RCC 7860 (cell line): ENCODE measurements at regions not wholly inside any gene's neighbourhood (a gene's known extent, or its start where the extent isn't known, plus 50 kb on each side); places are given as distances from the start of the nearest gene placed in this dataset.
A peak's percentile ranks its signal among the peaks of the same experiment; 100 is the strongest.

Source experiments
- DNase-seq: peaks from one replicate; pipeline ENCODE4 v3.0.0-alpha.2; 2015; ENCODE audit warnings: low spot score
- FAIRE-seq: peaks from 2 replicates; lab custom pipeline; 2012; peaks lifted over from hg19 to GRCh38; lab: Jason Lieb, UNC

DNA sequence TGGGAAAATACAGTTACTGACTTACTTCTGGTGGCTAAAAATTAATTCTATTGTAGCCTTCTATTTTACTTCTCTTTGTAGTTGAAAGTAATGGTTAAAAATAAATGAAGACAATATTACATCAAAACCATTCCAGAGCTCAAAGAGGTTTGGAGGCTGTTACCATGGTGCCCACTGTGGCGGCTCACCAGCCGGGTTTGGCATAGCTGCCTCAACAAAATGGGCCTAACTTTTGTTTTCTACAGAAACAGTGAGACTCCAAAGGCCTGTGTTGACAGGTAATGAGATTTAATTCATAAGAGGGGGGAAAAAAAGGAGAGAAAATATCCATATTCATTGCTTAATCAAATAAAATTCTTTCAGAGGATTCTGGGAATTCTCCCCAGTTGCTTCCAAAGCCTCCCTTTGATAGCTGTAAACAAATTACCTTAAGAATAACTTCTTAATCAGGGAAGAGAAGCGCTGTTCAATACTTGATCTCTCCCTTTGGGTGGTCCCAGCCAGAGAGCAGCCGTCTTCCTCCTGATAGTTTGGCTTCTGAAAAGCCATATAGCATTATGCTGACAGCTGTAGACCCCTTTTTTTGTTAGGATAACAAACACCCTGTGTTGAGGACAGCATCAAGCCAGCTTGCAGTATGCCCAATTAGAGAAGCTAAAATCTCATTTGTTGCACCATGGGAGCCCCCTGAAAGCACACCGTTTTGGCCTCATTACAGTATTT is 266.8 kb downstream of the NEDD1 start:
- FAIRE-seq (no peak), DNase-seq (no peak)

DNA sequence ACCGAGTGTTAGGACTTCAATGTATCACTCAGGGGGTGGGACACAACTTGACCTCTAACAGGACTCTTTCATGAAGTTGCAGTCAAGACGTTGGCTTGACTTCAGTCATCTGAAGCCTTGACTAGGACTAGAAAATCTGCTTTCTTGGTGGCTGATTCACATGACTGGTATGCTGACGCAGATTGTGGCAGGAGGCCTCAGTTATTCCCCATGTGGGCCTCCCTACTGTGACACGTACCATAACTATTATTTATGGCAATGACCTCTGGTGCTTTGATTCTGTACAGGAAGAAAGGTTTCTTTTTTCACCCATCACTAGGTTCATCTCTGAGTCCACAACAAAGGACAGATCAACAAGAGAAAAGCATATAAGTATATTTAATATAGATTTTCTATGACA is 270.4 kb downstream of the NEDD1 start:
- DNase-seq (peak; percentile 78), FAIRE-seq (no peak)

DNA sequence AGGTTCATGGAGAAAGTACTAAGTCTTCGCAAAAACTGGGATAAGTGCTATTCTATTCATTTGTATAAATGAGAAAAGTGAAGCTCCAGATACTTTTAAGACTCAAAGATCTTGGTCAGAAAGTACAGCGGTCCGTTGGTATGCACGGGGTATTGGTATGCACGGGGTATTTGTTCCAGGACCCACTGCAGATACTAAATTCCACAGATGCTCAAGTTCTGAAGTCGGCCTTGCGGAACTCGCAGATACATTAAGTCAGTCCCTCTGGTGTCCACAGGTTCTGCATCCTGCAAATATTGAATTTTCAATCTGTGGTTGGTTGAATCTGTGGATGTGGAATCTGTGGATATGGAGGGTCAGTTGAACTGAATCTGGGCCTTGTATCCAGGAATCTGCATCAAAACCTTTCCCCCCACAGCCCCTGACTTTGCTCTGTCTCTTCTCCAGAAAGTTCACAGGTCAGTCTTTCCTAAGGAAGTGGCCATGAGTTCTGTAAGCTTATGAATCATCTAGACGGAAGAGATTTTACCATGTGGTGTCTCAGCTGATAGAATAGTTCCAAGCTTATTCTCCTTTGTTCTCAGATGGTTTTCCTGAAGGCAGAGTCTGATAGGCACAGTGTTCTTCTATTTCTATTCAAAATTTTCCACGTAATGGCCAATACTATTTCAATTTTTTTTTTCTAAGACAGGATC is 274.7 kb downstream of the NEDD1 start:
- DNase-seq = peak; percentile 6
- FAIRE-seq = no peak

DNA sequence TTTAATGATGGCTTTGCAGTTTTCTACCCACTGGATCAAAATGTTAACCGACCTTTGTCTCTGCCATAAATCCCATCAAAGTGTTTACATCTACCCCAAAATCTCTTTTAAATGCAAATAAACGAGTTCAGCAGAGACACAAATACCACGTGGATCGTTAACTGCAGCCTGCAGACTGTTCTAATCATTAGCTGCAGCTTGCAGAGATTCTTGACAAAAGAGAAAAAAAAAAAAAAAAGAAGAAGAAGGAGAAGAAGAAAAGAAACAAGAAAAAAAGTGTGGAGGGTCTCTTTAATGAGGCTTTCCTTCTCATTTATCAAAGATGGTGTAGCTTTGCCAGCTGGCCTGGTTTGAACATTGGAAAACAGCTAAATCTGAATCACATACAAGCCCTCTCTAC is 275.7 kb downstream of the NEDD1 start:
- no peak for FAIRE-seq

DNA sequence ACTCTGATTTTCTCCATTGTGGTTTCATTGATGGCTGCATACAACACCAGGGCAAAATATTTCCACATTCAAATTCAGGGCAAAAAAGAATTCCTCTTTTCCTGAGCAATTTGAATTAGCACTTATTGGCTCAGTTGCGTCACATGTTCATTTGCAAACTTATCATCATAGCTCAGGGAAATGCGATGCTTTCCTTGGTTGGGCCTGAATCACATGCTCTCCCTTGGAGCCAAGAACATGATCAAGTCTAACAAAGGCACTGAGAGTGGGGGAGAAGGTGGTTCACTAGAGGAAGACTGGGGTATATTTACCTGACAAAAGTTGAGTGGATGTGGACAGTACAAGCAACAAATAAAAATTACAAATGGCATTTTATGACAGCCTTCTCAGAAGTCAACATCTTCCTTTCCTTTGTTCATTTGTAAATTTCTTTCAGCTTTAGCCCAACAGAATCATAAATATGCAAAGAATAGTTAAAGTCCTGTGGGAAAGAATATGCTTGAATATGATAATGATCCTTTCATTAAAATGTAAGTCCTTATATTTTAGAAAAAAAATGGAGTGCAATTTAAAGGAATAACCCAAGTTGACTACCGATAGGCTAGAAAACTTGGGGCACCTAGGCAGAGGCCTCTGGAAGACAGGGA is 277.2 kb downstream of the NEDD1 start:
- FAIRE-seq = no peak
- no peak for DNase-seq

More for the DNA sequence above, 275.7 kb downstream of the NEDD1 start:
- no peak for DNase-seq

DNA sequence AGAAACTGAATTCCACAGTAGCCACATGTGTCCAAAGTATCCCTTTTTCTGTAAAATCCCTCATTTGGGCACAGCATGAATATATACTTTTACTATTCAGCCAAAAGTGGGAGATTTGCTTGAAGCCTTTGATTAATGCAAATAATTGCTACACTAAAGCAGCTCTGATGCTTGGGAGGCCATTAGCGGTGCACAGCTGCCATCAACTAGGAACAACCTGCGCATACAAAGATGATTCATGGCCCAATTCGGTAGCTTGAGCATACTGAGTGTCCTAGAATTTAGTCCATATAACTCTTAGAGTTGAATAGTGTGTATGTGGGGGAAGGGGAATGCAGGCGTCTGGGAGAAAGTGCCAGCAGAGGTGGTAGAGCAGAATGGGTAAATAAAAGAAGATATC is 277.0 kb upstream of the RMST start:
- FAIRE-seq (no peak), DNase-seq (no peak)

DNA sequence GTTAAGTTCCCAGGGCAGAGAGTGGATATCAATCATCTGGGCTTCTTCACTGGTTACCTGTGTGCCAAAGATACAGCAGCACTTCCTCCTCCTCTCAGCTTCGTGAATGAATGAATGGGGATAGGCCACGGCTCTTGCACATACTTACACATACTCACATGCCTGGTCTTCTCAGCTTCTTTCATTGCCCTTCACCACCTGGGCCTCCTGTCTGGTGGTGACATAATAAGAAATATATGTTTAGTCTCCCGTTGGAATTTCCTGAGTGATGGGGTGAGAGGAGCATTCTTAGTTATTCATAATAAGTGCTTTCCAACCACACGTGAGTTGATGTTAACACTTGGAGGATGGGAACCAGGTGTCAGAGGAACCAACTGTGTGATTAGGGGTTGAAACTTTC is 268.1 kb upstream of the RMST start:
- FAIRE-seq (no peak), DNase-seq (peak; percentile 42)

DNA sequence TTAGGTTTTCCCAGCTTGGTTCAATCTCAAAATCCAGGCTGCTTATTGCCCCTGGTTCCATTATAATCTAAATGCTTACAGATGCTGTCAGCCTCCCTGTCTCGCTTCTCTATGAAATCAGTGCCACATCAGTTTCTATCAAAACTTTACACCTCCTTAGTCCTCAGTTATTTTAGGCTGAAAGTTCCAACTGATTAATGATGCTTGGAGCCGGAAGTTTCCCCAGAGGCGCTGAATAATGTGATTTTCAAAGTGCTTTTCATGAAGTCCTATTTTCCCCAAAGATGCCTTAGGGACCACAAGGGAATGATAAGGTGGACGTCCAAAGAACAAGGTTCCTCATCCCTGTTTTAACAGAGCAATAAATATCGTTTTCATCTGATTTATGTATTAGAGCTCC is 262.4 kb upstream of the RMST start:
- FAIRE-seq (no peak), DNase-seq (no peak)

DNA sequence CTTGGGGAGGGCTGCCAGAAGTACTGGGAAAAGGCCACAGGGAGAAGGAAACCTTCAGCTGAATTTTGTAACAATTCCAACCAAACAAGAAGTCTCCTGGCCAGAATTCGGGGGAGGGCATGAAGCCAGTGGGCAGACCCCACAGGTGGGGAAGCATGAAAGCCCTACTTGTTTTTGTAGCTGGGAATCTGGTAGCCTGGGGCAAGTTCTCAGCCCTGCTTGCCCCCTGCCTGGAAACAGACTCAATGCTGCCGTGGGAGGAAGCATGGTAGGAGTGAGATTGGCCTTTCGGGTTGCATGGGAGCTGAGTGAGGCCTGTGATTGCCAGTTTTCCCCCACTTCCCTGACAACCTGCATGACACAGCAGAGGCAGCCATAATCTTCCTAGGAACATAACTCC is 259.2 kb upstream of the RMST start:
- DNase-seq = no peak
- FAIRE-seq = no peak

DNA sequence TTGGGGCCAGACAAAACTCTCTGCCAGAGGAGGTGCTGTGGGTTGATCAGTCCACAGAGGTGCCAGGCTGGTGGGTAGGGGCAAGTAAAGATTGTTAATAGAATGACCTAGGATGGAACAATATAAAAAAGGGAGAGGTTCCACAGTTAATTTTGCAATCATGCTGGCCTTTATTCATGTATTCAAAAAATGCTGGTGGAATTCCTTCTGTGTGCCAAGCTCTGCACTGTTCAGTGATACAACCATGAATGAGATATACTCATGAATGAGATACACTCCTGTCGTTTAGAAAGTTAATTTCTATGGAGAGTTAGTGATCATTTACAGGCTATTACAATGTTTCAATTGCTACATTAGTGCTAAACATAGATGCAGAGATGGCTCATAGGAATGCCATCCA is 252.6 kb upstream of the RMST start:
- FAIRE-seq (no peak), DNase-seq (no peak)

DNA sequence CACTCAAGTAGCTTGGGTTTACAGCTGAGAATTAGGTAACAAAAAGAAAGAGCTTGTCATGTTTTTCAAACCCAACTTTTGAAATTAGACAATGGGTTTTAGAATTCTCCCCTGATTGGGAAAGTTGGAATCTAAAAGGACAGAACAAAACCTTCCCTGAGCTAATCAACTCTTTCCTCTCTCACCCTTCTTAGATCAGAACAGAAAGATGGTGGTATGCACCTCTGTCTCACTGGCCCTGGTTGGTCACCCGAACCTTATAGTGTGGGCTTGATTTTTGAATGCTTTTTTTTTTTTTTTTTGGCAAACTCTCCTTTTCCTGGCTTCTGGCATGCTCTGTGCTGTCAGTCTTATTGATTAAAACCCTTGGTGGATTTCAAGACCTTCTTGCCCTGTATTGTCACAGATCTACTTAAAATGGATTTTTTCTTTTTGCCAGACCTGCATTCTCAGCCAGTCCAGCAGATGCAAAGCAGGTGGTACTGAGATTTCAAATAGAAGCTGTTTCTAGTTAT is 251.1 kb upstream of the RMST start:
- DNase-seq = no peak
- FAIRE-seq = no peak

DNA sequence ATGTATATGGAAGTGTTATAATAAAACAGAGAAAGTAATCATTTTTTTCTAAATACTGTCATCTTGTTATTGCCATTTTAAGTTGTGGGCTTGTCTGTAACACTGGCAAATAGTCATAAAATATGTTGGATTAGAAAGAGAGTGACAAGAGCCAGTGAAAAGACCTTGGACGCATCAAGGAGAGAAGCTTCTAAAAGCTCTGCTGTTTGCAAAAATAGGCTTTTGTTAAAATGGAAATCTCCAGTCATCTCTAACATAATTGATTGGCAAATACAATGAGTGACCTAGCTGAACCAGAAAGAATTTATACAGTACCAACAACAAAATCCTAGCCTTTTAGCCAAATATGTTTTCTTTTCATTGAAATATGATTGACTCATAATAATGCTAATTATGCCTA is 245.8 kb upstream of the RMST start:
- FAIRE-seq = no peak
- DNase-seq = no peak

DNA sequence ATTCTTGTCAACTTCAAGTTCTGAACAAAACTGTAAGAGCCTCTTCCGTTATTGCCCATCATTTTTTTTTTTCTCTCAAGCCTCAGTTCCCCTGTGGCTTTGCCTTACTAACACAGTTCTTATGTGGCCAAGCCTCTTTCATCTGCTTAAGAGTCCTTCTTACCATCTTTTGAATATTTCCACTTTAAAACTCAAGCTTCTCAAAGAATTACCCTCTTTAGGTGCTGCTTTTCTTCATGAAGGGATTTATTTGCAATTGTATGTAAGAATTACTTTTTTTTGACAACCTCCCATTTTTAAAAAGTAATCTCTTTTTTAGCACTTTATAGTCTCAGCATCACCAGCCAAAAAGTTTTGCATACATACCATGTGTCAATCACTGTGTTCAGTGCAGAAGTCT is 240.2 kb upstream of the RMST start:
- no peak for FAIRE-seq
- DNase-seq = no peak

DNA sequence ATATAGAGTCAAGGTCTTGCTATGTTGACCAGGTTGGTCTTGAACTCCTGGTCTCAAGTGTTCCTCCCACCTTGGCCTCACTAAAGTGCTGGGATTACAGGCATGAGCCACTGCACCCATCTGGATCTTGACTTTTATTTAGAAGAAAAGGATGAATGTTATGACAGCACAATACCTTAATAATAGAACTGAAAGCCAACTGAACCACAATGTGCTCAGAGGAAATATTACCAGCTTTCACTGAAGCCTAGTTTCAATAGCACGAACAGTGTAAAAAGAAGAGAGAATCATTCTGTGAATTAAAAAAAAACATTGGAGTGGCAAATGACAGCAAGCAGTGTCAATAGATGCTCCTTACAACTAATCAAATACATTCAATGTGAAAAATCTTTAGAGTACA is 239.2 kb upstream of the RMST start:
- no peak for DNase-seq

DNA sequence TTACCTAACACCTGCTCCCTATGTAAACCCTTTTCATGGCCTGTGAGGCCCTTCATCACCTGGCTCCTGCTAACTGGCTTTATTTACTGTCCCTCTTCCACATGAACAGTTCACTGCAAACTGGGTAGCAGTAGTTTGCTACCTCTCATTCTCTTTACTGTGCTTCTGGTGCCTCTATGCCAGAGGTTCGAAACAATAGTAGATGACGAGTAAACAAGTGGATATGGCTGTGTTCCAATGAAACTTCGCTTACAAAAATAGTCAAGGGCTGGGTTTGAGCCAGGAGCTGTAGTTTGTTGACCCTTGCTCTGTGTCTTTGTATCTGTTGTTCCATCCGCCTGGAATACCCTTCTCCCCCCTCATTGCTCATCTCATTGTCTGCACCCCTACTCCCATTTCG is 233.6 kb upstream of the RMST start:
- DNase-seq = no peak

More for the DNA sequence above, 239.2 kb upstream of the RMST start:
- FAIRE-seq = no peak

DNA sequence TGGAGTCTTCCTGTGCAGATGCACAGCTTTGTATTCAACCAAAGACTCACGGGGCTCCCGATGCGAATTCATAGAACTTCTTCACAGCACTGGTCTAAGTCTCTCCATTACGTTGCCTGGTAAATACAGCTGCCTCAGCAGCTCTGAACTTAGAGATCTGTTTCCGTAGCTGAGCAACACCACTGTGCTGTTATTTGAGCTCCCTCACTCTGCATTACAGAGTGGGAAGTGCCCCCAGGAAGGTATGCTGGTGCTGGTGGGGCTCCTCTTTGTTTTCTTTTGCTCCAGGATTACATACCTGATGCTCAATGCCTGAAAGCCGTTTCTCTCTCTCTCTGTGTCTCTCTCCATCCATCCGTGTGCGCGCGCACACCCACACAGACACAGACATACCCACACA is 227.5 kb upstream of the RMST start:
- DNase-seq (no peak), FAIRE-seq (no peak)

More for the DNA sequence above, 233.6 kb upstream of the RMST start:
- FAIRE-seq = no peak

DNA sequence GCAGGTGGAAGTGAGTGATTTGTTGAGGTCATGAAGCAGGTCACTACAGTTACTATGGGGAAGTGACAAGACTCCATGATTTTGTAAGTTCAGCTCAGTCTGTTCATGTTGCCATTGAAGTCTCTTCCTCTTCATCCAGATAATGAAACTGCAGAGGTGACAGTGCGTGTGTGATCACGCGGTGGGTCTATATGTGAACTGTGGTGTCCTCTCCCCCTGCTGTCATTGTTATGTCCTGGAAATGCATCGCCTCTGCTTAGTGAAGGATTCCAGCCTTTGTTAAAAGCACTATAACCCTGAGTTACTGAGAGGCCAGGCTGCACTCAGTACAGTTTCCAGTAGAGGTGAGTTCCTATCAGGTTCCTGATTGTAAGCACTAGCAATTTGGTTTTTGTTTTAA is 216.2 kb upstream of the RMST start:
- FAIRE-seq (no peak), DNase-seq (no peak)

DNA sequence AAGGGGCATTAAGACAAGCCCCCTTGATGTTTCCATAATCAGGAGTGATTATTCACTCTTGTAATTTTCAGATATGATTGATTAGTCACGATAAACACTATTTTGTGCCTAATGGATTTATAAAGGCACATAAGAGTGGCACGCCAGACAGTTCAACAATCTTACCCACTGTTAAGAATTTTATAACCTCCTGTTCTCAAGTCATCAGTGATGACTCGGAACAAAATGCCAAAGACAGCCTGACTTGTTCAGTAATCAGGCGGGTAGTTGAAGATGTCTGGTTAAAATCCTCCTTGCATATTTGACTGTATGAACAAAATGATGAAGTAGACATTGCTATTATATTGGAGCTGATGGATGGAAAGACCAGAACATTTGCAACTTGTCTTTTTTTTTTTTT is 212.1 kb upstream of the RMST start:
- no peak for FAIRE-seq
- no peak for DNase-seq

DNA sequence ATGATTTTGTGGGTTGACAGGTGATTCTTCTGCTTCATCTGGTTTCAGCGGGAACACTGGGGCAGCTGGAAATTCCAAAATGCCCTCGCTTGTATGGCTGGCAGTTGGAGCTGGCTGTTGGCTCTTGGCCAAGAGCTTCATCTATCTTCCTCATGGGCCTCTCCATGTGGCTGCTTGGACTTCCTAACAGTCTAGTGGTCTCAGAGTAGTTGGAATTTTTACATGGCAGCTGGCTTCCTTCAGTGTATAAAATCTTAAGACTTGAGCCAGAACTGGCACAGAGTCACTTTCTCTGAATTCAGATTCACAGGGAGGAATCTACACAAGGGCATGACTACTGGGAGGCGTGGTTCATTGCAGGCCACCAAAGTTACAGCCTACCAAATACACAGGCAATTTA is 204.9 kb upstream of the RMST start:
- DNase-seq = no peak
- no peak for FAIRE-seq

DNA sequence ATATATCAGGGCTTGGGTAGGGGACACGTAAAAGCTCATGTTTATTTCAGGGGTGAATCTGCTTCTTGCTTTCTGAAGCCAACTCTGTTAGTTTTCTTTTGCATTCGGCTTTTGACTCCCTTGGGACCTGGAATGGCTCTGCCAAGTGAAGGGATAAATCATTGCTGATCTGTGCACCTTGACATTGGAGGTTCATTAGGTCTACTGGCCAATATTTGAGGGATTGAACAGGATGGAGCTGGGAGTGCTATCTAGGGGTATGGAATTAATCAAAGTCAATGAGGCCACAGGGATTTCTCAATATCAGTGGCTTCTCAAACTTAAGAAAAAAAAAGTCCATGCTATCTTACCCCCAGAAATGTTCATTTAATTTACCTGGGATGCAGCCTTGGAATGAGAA is 203.5 kb upstream of the RMST start:
- no peak for FAIRE-seq
- DNase-seq = no peak

DNA sequence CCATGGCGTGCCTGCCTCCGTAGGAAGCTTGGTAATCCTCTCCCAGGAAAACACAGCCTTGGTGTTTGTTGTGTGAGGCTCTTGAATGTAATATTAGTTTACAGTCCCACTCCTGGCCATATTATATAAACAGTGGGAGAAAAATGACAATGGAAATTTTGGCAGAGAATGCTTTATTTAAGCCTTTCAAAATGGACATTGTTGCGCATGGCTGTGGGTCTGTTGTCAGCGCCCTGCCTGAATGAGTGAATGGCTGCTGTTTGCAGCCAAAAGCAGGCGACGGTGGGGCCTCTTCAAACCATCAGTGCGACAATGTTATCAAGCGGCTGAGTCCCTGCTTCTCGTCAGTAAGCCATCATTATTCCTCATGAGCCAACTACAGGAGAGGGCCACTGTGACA is 201.8 kb upstream of the RMST start:
- DNase-seq = no peak

DNA sequence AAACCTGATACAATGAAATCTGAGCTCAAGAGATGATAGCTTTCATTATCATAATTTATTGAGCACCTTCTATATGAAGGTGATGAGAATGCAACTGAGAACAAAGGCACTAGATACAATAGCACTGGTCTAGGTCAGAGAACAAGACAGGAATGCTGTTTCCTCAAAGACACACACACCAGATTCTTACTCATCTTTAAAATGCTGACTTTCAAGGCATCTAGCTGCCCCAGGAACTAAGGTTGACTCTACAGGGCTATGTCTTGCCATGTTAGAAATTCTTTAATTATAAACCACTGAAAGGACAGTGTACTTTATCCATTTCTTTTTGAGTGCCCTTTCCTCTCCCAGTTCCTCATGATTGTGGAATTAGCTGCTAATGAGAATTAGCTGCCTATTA is 195.4 kb upstream of the RMST start:
- no peak for FAIRE-seq
- DNase-seq = no peak

More for the DNA sequence above, 201.8 kb upstream of the RMST start:
- no peak for FAIRE-seq
